ENCODE measurements at regions not wholly inside any gene's neighbourhood (a gene's known extent, or its start where the extent isn't known, plus 50 kb on each side); places are given as distances from the start of the nearest gene placed in this dataset.
"Not testable (repeated sequence)": the region's sequence is repeated elsewhere in the genome, so short reads cannot be mapped to it uniquely, and the experiment has no call there.

- DNase-seq (ENCODE audit: low read depth in 3 of 3): no peak
These were observed 94.7 kb upstream of the SRD5A3 start for GRCh38 chr4:55251342-55251741.

GRCh38 chr4:55251896-55252295 is 94.1 kb upstream of the SRD5A3 start:
- DNase-seq (ENCODE audit: low read depth in 3 of 3): no peak

GRCh38 chr4:55253948-55254593 is 92.0 kb upstream of the SRD5A3 start:
- DNase-seq (ENCODE audit: low read depth in 3 of 3): no peak

- DNase-seq (ENCODE audit: low read depth in 3 of 3): no peak
These were observed 90.9 kb upstream of the SRD5A3 start for GRCh38 chr4:55255179-55255578.

- DNase-seq (ENCODE audit: low read depth in 3 of 3): no peak
These were observed 89.3 kb upstream of the SRD5A3 start for GRCh38 chr4:55256787-55257186.

GRCh38 chr4:55258152-55258865 is 87.7 kb upstream of the SRD5A3 start:
- DNase-seq (ENCODE audit: low read depth in 3 of 3): no peak

GRCh38 chr4:55259294-55259693 is 86.7 kb upstream of the SRD5A3 start:
- no peak for DNase-seq (ENCODE audit: low read depth in 3 of 3)

GRCh38 chr4:55269470-55269869 is 76.6 kb upstream of the SRD5A3 start:
- DNase-seq (ENCODE audit: low read depth in 3 of 3): no peak

GRCh38 chr4:55269995-55270394 is 76.0 kb upstream of the SRD5A3 start:
- no peak for DNase-seq (ENCODE audit: low read depth in 3 of 3)

- DNase-seq (ENCODE audit: low read depth in 3 of 3): no peak
These were observed 75.6 kb upstream of the SRD5A3 start for GRCh38 chr4:55270481-55270880.

GRCh38 chr4:55272102-55272501 is 73.9 kb upstream of the SRD5A3 start:
- DNase-seq (ENCODE audit: low read depth in 3 of 3): no peak

- DNase-seq (ENCODE audit: low read depth in 3 of 3): no peak
These were observed 73.5 kb upstream of the SRD5A3 start for GRCh38 chr4:55272589-55272988.

GRCh38 chr4:55277011-55277410 is 69.0 kb upstream of the SRD5A3 start:
- no peak for DNase-seq (ENCODE audit: low read depth in 3 of 3)

GRCh38 chr4:55278316-55278715 is 67.7 kb upstream of the SRD5A3 start:
- DNase-seq (ENCODE audit: low read depth in 3 of 3): no peak

GRCh38 chr4:55280474-55280873 is 65.6 kb upstream of the SRD5A3 start:
- not testable (repeated sequence) for DNase-seq (ENCODE audit: low read depth in 3 of 3)

- not testable (repeated sequence) for DNase-seq (ENCODE audit: low read depth in 3 of 3)
These were observed 64.8 kb upstream of the SRD5A3 start for GRCh38 chr4:55281118-55281683.

- DNase-seq (ENCODE audit: low read depth in 3 of 3): no peak
These were observed 61.7 kb upstream of the SRD5A3 start for GRCh38 chr4:55284331-55284730.

GRCh38 chr4:55291227-55291640 is 54.8 kb upstream of the SRD5A3 start:
- DNase-seq (ENCODE audit: low read depth in 3 of 3): no peak

GRCh38 chr4:55296096-55296495 is 49.9 kb upstream of the SRD5A3 start:
- no peak for DNase-seq (ENCODE audit: low read depth in 3 of 3)

Data from stimulated activated CD4-positive, alpha-beta T cell treated with anti-CD3 and anti-CD28 coated beads, TNF-alpha, amount 100 ng/mL, for 4 hours (primary cell).